UCSD-AML1 (cell line): ENCODE measurements at regions not wholly inside any gene's neighbourhood (a gene's known extent, or its start where the extent isn't known, plus 50 kb on each side); places are given as distances from the start of the nearest gene placed in this dataset.

ENCODE experiments used
- DNase-seq: peaks from one replicate; lab custom pipeline; 2025; ENCODE audit not compliant: unreplicated experiment; lab: John Stamatoyannopoulos, UW

DNA sequence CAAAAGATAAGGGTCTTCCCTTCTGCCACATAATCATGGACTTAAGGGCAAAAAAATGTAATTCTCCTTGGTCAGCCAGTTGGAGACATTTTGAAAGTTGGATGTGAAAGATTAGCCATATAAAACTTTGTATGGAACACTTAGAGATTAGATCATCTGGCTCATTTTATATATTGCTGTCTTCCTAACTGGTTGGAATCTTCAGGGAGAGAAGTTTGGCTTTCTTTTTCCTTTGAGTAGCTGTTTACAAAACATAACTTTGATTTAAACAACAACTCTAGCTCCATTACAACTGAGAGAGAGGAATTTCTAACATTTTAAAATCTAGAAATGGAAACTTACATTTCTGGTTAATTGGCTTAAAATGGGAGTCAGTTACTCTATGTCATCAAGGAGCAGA lies 132.7 kb downstream of the RDH14 start:
- no peak for DNase-seq

DNA sequence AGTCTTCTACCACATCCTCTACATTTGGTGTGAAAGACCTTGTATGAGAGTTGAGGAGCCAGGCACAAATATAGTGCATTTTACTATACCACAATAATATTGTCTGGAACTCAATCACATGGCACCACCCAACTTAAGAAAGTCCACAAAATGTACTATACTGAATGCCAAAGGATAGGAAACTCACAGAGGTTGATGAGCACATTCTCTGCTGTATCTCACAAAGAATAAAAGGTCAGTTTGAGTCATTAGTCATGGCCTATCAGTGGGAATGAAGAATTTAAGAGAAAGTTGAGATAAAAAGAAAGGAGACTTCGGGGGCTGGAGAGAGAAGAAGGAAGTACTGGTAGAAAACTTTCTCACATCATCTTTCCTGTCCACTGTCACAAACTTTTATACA lies 134.3 kb downstream of the RDH14 start:
- DNase-seq, result no peak

DNA sequence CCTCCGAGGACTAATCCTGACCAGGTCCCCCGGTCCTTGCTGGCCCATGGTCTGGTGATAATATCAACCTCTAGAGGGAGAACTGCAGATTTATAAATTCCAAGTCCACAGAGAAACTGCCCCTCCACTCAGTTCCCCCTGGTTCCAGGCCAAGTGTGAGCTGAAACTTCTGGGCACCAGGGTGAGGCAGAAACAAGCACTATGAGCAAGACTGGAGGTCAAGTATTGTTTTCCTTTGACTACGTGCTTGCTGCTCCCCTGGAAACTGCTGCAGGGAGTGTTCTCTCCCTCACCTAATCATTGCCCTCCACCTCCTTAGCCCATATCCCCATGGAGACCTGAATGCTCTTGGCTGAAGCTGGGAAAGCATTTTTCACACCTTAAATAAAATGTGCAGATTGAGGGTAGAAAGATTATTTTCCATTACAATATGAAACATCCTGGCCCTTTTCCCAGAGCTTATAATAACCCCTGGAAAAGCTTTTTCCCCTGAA lies 135.2 kb downstream of the RDH14 start:
- no peak for DNase-seq

DNA sequence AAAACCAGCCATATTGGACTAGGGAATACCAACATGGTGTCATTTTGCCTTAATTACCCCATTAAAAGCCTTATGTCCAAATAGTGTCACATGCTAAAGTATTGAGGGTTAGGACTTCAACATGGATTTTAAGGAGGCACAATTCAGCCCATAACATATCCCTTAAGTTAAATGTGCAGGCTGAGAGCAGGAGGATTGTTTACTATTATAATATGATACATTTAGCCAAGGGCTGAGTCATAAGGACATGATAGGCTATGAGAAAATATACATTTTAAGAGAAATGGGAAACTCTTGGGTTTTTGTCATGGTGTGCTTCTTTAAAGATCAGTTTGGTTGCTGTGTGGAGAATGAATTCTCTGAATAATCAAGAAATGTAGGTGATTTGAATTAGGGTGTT lies 136.8 kb downstream of the RDH14 start:
- DNase-seq, result no peak

DNA sequence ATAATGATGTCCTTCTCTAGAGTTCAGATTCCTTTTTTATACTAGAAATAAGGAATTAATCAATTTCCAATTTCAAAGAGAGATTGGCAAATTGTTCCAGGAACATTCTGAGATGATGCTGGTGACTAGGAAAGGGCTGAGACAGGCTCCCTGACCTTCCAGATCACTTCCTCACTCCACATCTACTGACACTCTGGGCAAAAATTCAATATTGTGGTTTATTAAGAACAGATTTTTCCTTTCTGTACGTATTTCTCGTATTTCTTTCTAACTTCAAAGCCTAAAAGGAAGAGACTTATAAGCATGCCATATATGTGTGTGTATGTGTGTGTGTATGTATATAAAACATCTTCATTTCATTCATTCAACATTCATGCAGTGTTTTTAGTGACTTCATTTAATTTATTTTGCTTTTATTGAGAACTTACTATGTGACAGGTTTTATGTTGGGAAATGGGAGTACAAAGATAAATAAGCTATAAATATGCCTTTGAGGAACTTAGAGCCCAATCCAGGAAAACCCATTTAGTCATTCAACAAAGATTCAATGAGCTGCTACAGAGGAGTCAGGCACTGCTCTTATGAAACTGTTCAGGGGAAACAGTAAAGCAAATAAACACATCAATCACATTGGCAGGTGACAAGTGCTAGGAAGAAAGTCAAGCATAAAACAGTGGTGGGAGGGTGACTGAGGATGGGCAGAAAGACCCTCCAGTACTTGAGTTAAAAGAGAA lies 137.9 kb downstream of the RDH14 start:
- DNase-seq, result no peak

DNA sequence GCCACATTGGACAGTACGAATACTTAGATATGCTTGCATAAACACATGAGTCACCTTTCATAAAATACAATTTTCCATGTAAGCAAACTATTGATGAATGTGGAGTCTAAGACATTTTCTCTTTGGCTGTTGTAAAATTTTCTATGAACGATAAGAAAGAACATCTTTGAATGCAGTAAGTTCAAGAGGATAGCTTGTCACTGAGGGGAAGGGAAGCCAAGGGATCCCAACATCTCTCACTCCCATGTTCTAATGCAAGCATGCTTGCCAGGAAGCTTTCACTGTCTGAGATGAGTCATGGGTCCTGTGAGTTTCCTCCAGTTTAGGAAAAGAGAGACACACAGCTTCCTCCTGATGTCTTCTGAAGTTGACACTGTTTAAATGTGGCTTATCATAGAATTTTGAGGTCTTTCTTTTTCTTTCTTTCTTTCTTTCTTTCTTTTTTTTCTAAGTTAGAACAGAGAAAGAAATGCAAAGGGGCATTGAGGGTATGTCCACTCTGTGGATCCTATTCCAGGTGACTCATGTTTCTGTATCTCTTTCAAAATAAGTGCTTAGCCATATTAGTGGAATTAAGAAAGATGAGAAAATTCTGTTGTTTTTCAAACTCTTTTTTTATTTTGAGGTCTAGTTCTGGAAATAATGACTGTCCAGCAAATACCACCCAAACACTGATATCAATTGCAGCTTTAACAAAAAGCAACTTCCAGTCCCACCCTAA lies 146.6 kb downstream of the RDH14 start:
- DNase-seq, result no peak

DNA sequence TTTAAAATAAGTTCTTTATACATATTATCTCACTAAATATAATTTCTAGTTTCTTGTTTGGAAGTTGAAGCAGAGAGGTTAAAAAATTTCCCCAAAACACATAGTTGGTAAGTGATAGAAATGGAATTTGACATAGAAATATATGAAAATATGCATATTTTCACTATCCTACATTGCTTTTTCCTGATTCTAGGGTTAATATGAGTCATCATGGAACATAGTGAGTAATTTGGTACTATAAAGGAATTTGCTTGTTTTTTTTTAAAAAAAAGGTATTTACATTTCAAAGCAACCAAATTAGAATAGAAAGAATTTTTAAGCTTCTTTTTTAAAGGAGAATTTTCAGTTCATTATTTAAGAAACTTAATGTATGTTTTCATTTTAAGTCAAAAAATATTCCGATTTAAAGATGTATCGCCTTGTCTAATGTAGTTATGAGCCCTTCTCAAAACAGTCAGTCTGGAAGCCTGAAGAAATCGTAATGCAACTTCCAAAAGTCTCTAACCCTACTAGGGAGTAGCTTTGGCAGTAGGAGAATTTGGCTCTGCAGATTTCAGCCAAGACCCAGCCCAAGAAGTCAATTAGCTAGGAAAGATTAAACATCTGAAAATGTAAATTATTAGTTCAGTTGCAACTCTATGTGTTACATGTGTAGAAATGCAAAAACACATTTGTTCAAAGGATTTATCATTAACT lies 147.3 kb downstream of the RDH14 start:
- DNase-seq, result no peak

DNA sequence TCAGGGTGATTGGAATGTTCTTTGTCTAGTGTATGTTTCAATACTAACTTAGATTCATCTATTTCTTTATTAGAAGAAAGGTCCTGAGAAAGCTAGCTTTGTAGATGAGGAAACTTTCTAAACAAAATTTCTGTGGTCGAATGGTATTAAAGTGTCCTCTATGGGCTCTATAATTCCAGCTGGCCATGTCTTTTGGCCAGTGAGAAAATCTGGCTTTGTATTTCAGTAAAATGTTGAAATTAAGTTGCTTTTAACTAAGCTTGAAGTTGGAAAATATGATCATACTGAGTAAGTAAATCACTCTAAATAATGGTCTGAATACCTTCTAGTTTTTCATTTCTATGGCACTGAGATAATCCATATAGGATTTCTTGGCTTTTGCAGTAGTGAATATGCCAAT lies 148.8 kb downstream of the RDH14 start:
- DNase-seq, result no peak

DNA sequence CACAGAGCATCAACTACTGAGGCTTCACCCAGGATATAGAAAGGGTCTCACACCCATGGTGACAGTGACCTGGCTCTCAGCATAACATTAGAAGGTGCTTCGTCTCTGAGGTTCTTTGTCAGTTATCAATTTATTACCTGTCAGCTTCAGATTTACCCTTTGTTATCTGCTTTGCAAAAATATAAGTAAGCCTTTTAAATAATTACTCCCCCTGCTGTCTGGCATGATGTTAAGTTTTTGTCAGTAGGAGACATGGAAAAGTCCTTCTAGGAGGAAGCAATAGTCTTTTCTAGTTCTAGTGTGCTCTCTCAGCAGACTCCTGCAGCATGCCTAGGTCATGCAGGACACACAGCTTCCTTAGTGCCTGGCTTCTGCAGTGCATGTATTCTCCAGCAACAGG lies 149.9 kb downstream of the RDH14 start:
- DNase-seq, result no peak

DNA sequence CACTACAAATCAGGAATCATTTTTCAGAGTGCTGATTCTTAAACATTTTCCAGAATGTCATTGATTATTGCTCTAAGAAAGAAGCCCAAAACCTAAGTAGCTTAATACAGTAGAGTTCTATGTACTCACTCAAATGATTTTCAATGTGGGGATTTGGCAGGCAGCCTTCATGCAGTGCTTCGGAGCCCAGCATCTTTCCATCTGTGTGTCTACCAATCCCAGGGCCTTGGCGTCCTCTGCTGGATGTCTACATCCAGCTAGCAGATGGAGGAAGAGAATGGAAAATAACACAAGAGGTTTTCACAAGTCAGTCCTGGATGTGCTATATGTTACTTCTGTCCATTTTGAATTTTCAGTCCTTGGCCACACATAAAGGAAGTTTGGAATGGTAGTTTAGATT lies 151.8 kb downstream of the RDH14 start:
- no peak for DNase-seq

DNA sequence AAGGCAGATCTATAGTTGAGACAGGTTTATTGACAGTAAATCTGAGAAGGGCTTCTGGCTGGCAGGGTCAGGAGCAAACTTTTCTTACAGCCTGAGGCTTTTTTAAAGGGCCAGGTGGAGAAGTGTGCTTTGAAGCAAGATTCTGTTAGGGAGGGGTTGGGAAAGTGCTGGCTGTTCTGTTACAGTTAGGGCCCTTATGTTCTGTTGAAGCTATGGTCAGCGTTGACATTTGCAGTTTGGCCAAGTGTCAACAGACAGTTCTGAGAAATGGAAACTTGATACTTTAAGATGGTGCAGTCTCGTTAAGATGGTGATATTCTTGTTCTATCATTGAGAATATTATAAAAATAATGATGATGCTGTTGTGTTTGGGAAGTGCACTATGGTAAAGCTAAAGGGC lies 154.2 kb downstream of the RDH14 start:
- no peak for DNase-seq

DNA sequence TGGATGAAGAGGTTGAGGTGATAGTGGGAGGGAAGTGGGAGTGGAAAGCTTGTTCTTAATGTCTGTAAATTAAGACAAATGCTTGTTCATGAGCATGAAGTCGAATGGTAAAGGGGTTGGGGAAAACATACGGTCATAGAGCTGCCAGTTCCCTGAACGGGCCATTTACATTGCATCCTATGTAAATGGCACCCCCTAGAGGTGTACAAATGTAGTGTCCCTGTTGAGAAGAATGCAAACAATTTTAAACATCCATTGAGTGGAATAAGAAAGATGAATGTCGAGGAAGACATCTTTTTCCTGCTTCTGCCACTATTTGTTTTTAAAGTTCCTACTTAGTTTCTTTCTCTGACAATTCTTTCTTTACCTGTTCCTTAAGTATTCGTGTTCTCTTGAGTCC lies 155.7 kb downstream of the RDH14 start:
- DNase-seq, result no peak

DNA sequence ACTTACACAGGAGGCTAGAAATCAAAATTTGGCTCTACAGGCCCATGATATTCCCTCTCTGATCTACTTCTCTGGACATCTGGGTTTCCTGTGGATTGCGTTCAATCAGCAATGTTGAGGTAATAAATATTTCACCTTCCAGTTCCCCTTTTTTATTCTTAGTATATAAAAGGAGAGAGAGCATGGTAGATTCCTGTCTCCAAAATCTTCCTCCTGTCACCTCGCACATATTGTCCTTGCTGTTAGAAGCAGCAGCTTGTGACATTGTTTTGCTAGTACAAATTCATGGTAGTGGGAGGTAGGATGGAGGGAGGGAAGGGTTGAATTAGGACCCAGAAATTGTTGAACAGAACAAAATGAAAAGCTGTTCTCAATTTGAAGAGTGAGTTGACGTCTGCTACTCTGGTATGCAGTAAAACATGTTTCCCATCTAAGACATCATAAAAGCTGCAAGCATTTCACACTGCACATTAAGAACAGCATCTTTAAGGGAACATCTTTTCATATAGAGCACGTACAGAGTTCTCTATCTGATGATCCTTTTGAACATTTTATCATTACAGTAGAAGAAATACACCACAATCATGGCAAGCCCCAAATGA lies 156.4 kb downstream of the RDH14 start:
- DNase-seq, result no peak

DNA sequence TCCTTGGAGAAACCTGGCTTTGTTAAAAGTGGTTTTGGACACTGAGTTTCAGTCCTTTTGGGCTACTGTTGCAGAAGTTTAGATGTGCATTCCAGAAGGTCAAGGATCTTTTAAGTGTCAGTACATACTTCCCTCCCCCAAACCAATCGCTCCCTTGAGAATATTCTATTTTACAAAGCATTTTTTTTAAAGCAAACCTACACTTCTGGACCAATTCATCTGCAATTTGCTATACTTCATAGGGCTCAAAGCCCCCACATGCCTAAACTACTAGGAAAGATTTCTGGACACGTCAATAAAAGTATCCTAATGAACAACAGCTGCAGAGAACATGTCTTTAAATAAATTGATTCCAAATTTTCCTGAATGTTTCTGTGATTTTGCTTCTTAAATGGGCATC lies 157.6 kb downstream of the RDH14 start:
- no peak for DNase-seq

DNA sequence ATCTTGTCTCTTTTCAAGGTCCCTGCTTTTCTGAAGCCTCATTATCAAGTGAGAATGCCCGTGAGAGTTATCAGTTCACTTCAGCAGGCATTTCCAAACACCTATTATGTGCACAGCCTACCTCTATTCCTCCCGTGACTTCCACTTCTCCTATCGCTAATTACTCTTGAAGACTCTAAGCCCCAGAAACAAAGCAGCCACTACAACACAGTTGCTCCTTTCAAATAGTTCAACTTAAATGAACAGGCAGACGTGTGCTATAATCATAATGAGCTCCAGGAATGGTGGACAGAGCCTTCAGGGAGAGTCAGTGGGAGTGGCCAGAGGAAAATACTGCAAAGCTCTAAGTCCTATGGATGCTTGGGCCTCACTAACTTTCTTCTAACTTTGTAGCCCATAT lies 159.0 kb downstream of the RDH14 start:
- no peak for DNase-seq

DNA sequence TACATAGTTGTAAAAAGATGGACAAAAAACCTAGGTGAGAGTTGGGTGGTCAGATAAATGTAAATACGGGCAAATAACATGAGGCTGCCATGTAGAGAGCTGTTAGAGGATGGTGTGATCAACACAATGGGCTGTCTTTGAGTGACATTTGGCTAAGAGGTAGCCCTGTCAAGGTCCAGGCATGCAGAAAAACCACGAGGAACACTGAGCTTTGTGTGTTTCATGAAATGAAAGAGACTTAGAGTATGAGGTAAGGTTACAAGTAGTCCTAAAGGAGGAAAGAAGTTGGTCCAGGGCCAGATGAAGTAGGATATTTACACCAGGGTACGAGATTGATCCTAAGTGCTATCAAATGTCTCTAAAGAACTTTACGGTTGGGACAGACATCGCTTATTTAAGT lies 160.9 kb downstream of the RDH14 start:
- no peak for DNase-seq

DNA sequence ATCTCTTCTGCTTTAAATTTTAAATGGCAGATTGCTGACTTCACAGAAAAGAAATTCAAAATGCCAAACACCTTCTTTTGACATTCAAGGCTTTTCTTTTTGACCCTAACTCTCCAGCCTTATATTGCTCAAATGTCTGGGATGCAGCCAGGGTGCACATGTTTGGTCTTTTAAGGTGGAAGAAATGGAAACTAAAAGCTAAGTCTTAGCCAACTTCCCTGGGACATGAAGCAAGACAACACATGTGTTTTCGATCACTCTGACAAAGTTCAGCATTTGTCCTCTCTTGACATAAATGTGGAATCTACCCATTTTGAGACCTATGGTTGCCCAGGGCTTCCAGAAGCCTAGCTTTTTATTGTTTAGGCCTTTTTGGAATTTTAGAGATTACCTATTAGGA lies 161.6 kb downstream of the RDH14 start:
- DNase-seq, result no peak

DNA sequence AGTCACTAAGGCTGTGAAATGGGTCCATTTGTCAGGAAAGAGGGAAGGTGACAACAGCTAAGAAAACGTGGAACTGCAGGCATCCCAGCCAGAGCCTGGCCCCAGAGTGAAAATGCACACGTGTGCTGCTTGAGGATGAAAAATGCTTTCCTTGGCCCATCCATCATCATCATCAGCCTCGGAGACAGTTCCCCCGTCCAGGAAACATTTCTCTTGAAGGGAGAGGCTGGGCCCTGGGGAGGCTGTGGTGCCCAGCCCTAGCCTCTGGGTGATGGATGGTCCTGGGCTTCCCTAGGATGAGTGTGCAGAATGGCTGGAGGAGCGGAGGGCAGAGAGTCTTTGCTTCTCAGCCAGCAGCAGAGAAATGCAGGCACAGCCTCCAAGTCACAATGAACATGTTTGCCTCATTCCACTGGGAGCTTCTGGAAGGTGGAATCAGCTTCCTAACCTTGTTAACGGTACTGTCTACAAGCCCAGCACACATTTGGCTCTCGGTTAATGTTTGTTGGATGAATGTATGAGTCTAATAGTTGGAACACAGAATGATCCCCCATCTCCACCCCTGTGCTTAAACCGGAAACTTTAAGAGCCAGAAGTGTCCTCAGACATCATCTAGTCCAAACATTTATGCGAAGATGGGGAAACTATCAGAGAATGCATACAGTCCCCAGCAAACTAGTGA lies 164.0 kb downstream of the RDH14 start:
- no peak for DNase-seq

DNA sequence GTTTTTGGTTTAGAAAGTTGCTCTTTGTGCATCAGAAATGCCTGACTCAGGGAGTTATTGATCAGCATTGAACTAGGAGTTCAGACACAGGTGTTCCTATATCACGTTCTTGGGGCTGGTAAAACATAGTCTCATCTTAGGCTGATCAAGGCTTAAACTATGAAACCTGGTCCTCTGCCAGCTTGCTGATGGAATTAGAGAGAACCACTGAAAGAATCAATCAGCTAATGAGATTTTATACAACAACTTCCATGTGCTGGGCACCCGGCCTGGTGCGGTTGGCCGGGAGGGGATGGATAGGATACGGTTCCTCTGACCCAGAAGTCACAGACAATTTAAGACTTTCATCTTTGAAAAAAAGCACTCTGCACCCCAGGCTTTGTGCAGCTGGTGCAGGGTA lies 164.9 kb downstream of the RDH14 start:
- DNase-seq, result no peak

DNA sequence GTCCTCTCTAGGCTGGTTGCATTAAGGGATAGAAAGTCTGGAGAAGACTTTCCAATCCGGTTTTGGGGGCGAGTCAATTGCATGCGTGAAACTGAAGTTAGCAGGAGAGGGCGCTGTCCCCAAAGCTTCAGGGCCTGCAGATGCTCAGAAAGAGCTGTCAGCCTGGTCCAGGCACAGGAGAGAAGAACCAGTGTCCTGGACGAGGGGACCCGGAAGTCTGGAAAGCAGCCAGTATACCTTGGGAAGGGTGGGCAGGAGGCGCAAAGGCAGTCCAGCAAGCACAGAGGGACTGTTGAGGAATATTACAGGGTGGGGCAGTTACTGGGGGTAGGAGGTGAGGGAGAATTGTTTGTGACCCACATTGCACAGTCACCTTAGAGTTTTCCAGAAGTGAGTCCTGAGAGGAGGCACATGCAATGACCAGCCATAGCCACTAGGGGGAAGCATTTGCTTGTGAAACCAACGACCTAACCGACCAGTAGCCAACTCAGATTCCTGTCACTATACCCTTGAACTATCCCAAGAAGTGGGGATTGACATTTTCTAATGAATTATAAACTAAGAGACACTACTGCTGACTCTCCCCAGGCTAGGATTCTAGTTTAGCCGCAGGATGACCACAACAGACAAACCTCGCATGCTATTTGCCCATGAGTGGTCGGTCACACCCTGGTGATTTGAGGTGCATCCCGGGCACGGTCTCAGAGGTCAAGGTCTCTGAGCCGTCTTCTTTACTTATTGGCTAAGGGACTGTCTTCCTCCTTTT lies 172.8 kb downstream of the RDH14 start:
- DNase-seq, result peak; percentile 47
